PC-9 (cell line): ENCODE measurements at regions not wholly inside any gene's neighbourhood (a gene's known extent, or its start where the extent isn't known, plus 50 kb on each side); places are given as distances from the start of the nearest gene placed in this dataset.

Source experiments
- BruUV-seq: library from RNA; stranded (reverse); fragments of 400-500 nt; replicated peaks from 2 replicates; lab custom pipeline; 2021; lab: Mats Ljungman, UMichigan
- CTCF ChIA-PET: fragments of 300-600 bp; sonication (Branson Sonifier 250); formaldehyde crosslinking; loops from one replicate; lab custom pipeline; 2022; ENCODE audit warnings: antibody characterized with exemption; lab: Charles Lee
- POLR2A ChIA-PET: fragments of 300-600 bp; sonication (Branson Sonifier 250); formaldehyde crosslinking; loops from one replicate; lab custom pipeline; 2022; ENCODE audit warnings: antibody characterized with exemption; ENCODE audit not compliant: unreplicated experiment; lab: Charles Lee
- DNase-seq, 2 experiments: peaks; one replicate each; pipeline versions ENCODE4 v3.0.0 to v3.0.0-alpha.2; 2015 to 2022; ENCODE audit warnings: mixed read lengths in 1 of 2
- H2AFZ ChIP-seq: fragments of 200-600 bp; sonication (generic); 2 replicates; pipeline ENCODE4 v1.8.1; 2017; ENCODE audit warnings: antibody characterized with exemption
- H3F3A ChIP-seq: fragments of 200-600 bp; sonication (generic); 2 replicates; pipeline ENCODE4 v1.8.1; 2017; ENCODE audit warnings: antibody characterized with exemption, mild to moderate bottlenecking, low read depth; ENCODE audit not compliant: insufficient read depth
- H3K27ac ChIP-seq: fragments of 200-600 bp; sonication (generic); 2 replicates; pipeline ENCODE4 v1.6.1; 2016; ENCODE audit warnings: mixed run types
- H3K27me3 ChIP-seq: fragments of 200-600 bp; sonication (generic); 2 replicates; pipeline ENCODE4 v1.6.1; 2016; ENCODE audit warnings: low read depth, mixed run types; ENCODE audit not compliant: insufficient read depth
- H3K36me3 ChIP-seq: fragments of 200-600 bp; sonication (generic); 2 replicates; pipeline ENCODE4 v1.6.1; 2016; ENCODE audit warnings: low read depth, mixed run types
- H3K4me1 ChIP-seq: fragments of 200-600 bp; sonication (generic); replicated peaks from 2 replicates; pipeline ENCODE4 v1.6.1; 2016; ENCODE audit warnings: mixed run types; ENCODE audit not compliant: insufficient read depth
- H3K4me2 ChIP-seq: fragments of 200-600 bp; sonication (generic); 2 replicates; pipeline ENCODE4 v1.6.1; 2017; ENCODE audit warnings: mixed run types
- H3K4me3 ChIP-seq: fragments of 200-600 bp; sonication (generic); 2 replicates; pipeline ENCODE4 v1.6.1; 2016; ENCODE audit warnings: mixed run types
- H3K79me2 ChIP-seq: fragments of 200-600 bp; sonication (generic); 2 replicates; pipeline ENCODE4 v1.6.1; 2017; ENCODE audit warnings: low read depth, mixed run types
- H3K9me2 ChIP-seq: fragments of 200-600 bp; sonication (generic); 2 replicates; pipeline ENCODE4 v1.8.1; 2017; ENCODE audit warnings: mild to moderate bottlenecking; ENCODE audit not compliant: insufficient read depth
- H3K9me3 ChIP-seq: fragments of 200-600 bp; sonication (generic); 2 replicates; pipeline ENCODE4 v1.8.1; 2016; ENCODE audit warnings: low read depth; ENCODE audit not compliant: insufficient read depth
- H4K20me1 ChIP-seq: fragments of 200-600 bp; sonication (generic); 2 replicates; pipeline ENCODE4 v1.8.1; 2017; ENCODE audit not compliant: insufficient read depth
- EZH2 ChIP-seq: fragments of 200-600 bp; sonication (generic); IDR thresholded peaks from 2 replicates; pipeline ENCODE4 v1.8.0; 2017; ENCODE audit warnings: antibody characterized with exemption, low read depth
- intact Hi-C: fragments of 100-400 bp; cut with micrococcal nuclease; formaldehyde crosslinking; loops from one replicate; pipeline ENCODE4 v1.10.0; 2022; ENCODE audit not compliant: unreplicated experiment
- TF ChIP-seq, protein P1 (sequence below): fragments of 200-600 bp; sonication (generic); conservative IDR thresholded peaks from 2 replicates; pipeline ENCODE4 v1.6.1; 2017; ENCODE audit warnings: mixed run types, antibody characterized with exemption, mild to moderate bottlenecking, moderate library complexity

DNA sequence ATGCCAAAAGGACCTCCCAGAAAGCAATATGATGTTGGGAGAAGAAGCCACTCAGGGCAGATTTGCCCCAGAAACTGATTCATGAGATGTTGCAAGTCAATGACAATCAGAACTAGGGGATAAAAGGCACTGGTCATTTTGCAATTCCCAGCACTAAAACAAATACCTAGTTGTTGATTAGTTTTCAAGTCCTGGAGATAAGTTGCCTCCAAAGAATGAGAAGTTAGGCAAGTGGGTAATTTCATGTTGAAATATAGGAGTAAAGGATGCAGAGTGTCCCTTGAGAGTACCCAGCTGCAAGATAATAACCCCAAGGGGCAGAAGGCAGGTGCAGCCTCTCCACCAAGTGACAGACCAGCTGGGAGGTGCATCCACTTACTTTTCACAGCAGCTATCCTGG is 363.6 kb downstream of the PBX1 start:
- intact Hi-C loops: no loop called here
- Histone ChIP-seq H3F3A (no peaks in the 10 kb centered on the region), H3K4me3 (no peak overlapping the region), H4K20me1 (no peaks in the 10 kb centered on the region), H2AFZ (no peak overlapping the region), H3K4me1 (no peaks in the 10 kb centered on the region), H3K27ac (no peak overlapping the region), H3K4me2 (no peak overlapping the region), H3K9me3 (no peaks in the 10 kb centered on the region), H3K27me3 (no peaks in the 10 kb centered on the region), H3K79me2 (no peaks in the 10 kb centered on the region), H3K36me3 (no peaks in the 10 kb centered on the region), H3K9me2 (no peaks in the 10 kb centered on the region)
- no peak for TF ChIP-seq EZH2
- TF ChIP-seq, protein P1, sequence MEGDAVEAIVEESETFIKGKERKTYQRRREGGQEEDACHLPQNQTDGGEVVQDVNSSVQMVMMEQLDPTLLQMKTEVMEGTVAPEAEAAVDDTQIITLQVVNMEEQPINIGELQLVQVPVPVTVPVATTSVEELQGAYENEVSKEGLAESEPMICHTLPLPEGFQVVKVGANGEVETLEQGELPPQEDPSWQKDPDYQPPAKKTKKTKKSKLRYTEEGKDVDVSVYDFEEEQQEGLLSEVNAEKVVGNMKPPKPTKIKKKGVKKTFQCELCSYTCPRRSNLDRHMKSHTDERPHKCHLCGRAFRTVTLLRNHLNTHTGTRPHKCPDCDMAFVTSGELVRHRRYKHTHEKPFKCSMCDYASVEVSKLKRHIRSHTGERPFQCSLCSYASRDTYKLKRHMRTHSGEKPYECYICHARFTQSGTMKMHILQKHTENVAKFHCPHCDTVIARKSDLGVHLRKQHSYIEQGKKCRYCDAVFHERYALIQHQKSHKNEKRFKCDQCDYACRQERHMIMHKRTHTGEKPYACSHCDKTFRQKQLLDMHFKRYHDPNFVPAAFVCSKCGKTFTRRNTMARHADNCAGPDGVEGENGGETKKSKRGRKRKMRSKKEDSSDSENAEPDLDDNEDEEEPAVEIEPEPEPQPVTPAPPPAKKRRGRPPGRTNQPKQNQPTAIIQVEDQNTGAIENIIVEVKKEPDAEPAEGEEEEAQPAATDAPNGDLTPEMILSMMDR: no peak
- ChIA-PET CTCF (no interaction called here), POLR2A (no interaction called here)
- no peak for DNase-seq
- BruUV-seq: no TSS peak

DNA sequence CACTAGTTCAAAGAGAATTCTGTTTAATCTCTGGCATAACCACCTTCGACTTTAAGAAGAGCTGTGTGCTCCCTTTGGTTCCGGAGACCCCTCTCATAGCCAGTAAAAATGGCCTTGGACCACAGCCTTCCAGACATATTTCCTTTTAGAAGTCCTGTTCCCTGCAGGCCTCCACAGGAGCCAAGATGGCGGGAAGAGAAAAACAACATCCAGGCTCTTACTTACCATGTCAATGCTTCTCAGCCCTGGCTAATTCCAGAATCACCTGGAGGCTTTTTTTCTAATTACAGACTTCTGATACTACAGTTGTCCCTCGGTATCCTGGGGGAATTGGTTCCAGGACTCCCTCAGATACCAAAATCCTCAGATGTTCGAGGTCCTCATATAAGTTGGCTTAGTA is 362.5 kb downstream of the PBX1 start:
- no TSS peak for BruUV-seq
- Histone ChIP-seq H3K36me3 (no peaks in the 10 kb centered on the region), H3K27ac (no peak overlapping the region), H3K27me3 (no peaks in the 10 kb centered on the region), H3K9me2 (no peaks in the 10 kb centered on the region), H3K4me3 (no peak overlapping the region), H3K9me3 (no peaks in the 10 kb centered on the region), H3K79me2 (no peaks in the 10 kb centered on the region), H3K4me2 (no peak overlapping the region), H2AFZ (no peak overlapping the region), H3F3A (no peaks in the 10 kb centered on the region), H3K4me1 (no peaks in the 10 kb centered on the region), H4K20me1 (no peaks in the 10 kb centered on the region)
- intact Hi-C loops: no loop called here
- ChIA-PET CTCF (no interaction called here), POLR2A (no interaction called here)
- DNase-seq: no peak
- TF ChIP-seq EZH2: no peak
- TF ChIP-seq, protein P1: no peak

DNA sequence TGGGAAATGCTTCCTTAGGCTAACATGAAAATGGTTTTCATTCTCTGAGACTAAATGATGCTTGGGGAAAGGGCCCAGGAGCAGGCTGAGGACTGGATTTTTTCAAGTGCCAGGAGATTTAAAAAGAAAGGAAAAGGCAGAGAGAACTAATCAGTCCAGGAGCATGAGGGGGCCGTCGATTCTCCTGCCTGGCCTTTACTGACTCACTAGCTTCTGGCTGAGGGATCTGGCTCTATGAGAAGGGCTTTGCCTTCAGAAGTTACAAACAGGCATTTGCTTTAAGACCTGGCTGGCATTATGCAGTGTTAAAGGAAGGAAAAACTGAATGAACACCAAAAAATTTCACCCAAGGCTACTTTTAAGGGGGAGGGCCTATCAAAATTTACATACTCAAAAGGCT is 359.2 kb downstream of the PBX1 start:
- CTCF ChIA-PET: no interaction called here
- no peak overlapping the region for H3K27ac ChIP-seq
- H3K9me2 ChIP-seq: no peaks in the 10 kb centered on the region
- BruUV-seq: no TSS peak
- H3F3A ChIP-seq: no peaks in the 10 kb centered on the region
- no peaks in the 10 kb centered on the region for H3K9me3 ChIP-seq
- H4K20me1 ChIP-seq: no peaks in the 10 kb centered on the region
- H3K79me2 ChIP-seq: no peaks in the 10 kb centered on the region
- no peaks in the 10 kb centered on the region for H3K27me3 ChIP-seq
- H3K36me3 ChIP-seq: no peaks in the 10 kb centered on the region
- no peak for DNase-seq
- no peak overlapping the region for H2AFZ ChIP-seq
- POLR2A ChIA-PET: no interaction called here
- intact Hi-C loops: loop anchor here (10.0 kb wide), 1 partner anchor 753 kb away; no protein-coding TSS in a partner anchor
- H3K4me1 ChIP-seq: no peaks in the 10 kb centered on the region
- H3K4me2 ChIP-seq: no peak overlapping the region
- TF ChIP-seq EZH2: no peak
- TF ChIP-seq, protein P1: no peak
- no peak overlapping the region for H3K4me3 ChIP-seq
